D721Med (cell line): ENCODE measurements at regions not wholly inside any gene's neighbourhood (a gene's known extent, or its start where the extent isn't known, plus 50 kb on each side); places are given as distances from the start of the nearest gene placed in this dataset.

ENCODE experiments used
- DNase-seq: peaks from one replicate; pipeline ENCODE4 v3.0.0; 2011; ENCODE audit warnings: low spot score; ENCODE audit not compliant: insufficient read length
- FAIRE-seq: peaks from 2 replicates; lab custom pipeline; 2011; peaks lifted over from hg19 to GRCh38; lab: Jason Lieb, UNC
- CTCF ChIP-seq: IDR thresholded peaks from 2 replicates; pipeline ENCODE4 v1.5.1; 2012; ENCODE audit warnings: mild to moderate bottlenecking, control low read depth; ENCODE audit not compliant: insufficient read depth; ENCODE audit errors: missing control alignments

GRCh38 chr14:30264161-30264560, 294.8 kb upstream of the G2E3 start:
- FAIRE-seq (no peak), DNase-seq (no peak)
- no peak for TF ChIP-seq CTCF

- FAIRE-seq (no peak), DNase-seq (no peak)
- peak; percentile 10 for TF ChIP-seq CTCF
Observed at GRCh38 chr14:30266290-30266689, 292.7 kb upstream of the G2E3 start.

GRCh38 chr14:30267141-30267540, 291.8 kb upstream of the G2E3 start:
- FAIRE-seq, result no peak
- no peak for DNase-seq
- TF ChIP-seq CTCF, result no peak

GRCh38 chr14:30270200-30271161, 288.5 kb upstream of the G2E3 start:
- FAIRE-seq (peak; percentile 6), DNase-seq (peak; percentile 17)

GRCh38 chr14:30271811-30272323, 287.1 kb upstream of the G2E3 start:
- no peak for TF ChIP-seq CTCF
- FAIRE-seq (no peak), DNase-seq (no peak)

More at GRCh38 chr14:30270200-30271161, 288.5 kb upstream of the G2E3 start:
- TF ChIP-seq CTCF, result peak; percentile 85

- no peak for DNase-seq
- no peak for FAIRE-seq
- TF ChIP-seq CTCF, result no peak
Observed at GRCh38 chr14:30272848-30273832, 285.8 kb upstream of the G2E3 start.
